Kasumi-1 (cell line): ENCODE measurements at regions not wholly inside any gene's neighbourhood (a gene's known extent, or its start where the extent isn't known, plus 50 kb on each side); places are given as distances from the start of the nearest gene placed in this dataset.

ENCODE experiments used
- DNase-seq, 2 experiments: peaks; one replicate each; lab custom pipeline; 2025; lab: John Stamatoyannopoulos, UW

- no peak for DNase-seq
Observed at GRCh38 chr3:3241596-3241995, 62.1 kb upstream of the CRBN start.

- DNase-seq, result no peak
Observed at GRCh38 chr3:3240986-3241385, 61.5 kb upstream of the CRBN start.

- no peak for DNase-seq
Observed at GRCh38 chr3:3237979-3238378, 58.5 kb upstream of the CRBN start.

GRCh38 chr3:3232251-3232650 is 52.8 kb upstream of the CRBN start:
- DNase-seq, result no peak
